ENCODE measurements at regions not wholly inside any gene's neighbourhood (a gene's known extent, or its start where the extent isn't known, plus 50 kb on each side); places are given as distances from the start of the nearest gene placed in this dataset.

GRCh38 chr7:155213385-155213784, 84.3 kb upstream of the INSIG1 start:
- no peak for DNase-seq (ENCODE audit: low read depth, low spot score)
- CTCF ChIA-PET, result no interaction called here
- no peak overlapping the region for H3K27ac ChIP-seq (ENCODE audit: low read depth, low read length)

More at GRCh38 chr7:155213385-155213784, 84.3 kb upstream of the INSIG1 start:
- intact Hi-C loops (cut with micrococcal nuclease), result no loop called here
- no peak overlapping the region for H3K4me2 ChIP-seq (ENCODE audit: low read length)
- no peak for TF ChIP-seq CEBPB (IDR thresholded peaks at IDR 0.05; ENCODE audit: low read depth)
- no peak for TF ChIP-seq RAD21 (IDR thresholded peaks at IDR 0.05; ENCODE audit: low read depth)
- TF ChIP-seq ZBTB33 (IDR thresholded peaks at IDR 0.05; ENCODE audit: extremely low read depth, insufficient replicate concordance, low read length), result no peak
- TF ChIP-seq POLR2A (IDR thresholded peaks at IDR 0.05; ENCODE audit: borderline replicate concordance, extremely low read depth, insufficient read depth, insufficient read length), result no peak
- no peak for TF ChIP-seq EZH2 (IDR thresholded peaks at IDR 0.05)
- no peak for TF ChIP-seq SIN3A (IDR thresholded peaks at IDR 0.05; ENCODE audit: low read depth)
- TF ChIP-seq EGR1 (IDR thresholded peaks at IDR 0.05; ENCODE audit: low read depth), result no peak
- no peak for TF ChIP-seq ELF1 (IDR thresholded peaks at IDR 0.05; ENCODE audit: borderline replicate concordance, low read depth)
- no peak for TF ChIP-seq ZNF274 (IDR thresholded peaks at IDR 0.05; ENCODE audit: low read depth, low read length)
- TF ChIP-seq YY1 (IDR thresholded peaks at IDR 0.05; ENCODE audit: extremely low read depth, insufficient replicate concordance, low read depth, low read length), result no peak
- no peak for TF ChIP-seq ZFX (IDR thresholded peaks at IDR 0.05)
- TF ChIP-seq FOSL1 (IDR thresholded peaks at IDR 0.05; ENCODE audit: low read depth), result no peak
- no peak for TF ChIP-seq SRF (IDR thresholded peaks at IDR 0.05; ENCODE audit: low read depth)
- no peak for TF ChIP-seq JUND (IDR thresholded peaks at IDR 0.05)
- TF ChIP-seq SP1 (IDR thresholded peaks at IDR 0.05; ENCODE audit: low read depth), result no peak
- no peak for TF ChIP-seq POLR2AphosphoS5 (IDR thresholded peaks at IDR 0.05; ENCODE audit: low read depth, low read length)
- no peak for TF ChIP-seq CTCF (IDR thresholded peaks at IDR 0.05 in 2 of 3, conservative IDR thresholded peaks at IDR 0.05 in 1 of 3; ENCODE audit: borderline replicate concordance in 1 of 3, insufficient read depth in 1 of 3, low read depth in 2 of 3, low read length in 2 of 3)
- no peaks in the 10 kb centered on the region for H3K9me2 ChIP-seq (ENCODE audit: insufficient read depth)
- POLR2A ChIA-PET, result no interaction called here
- peaks cover 5% of the 10 kb centered on the region; the same call in 1 of the 2 replicates for H3K27me3 ChIP-seq (ENCODE audit: insufficient read depth, low read length)
- no peaks in the 10 kb centered on the region for H3K9me3 ChIP-seq (ENCODE audit: control insufficient read depth in 1 of 2, insufficient read depth in 1 of 2, low read depth in 1 of 2, low read length in 2 of 2)
- ATAC-seq, result no peak
- no peaks in the 10 kb centered on the region for H3K36me3 ChIP-seq (ENCODE audit: control insufficient read depth in 1 of 2, insufficient read depth in 2 of 2, low read length in 2 of 2)
- H3K4me3 ChIP-seq (replicated peaks in 1 of 2; ENCODE audit: low read depth in 1 of 2, low read length in 2 of 2), result no peak overlapping the region
- peaks cover 21 to 34% of the 10 kb centered on the region in 2 experiments for H3K4me1 ChIP-seq (ENCODE audit: control insufficient read depth in 1 of 2, insufficient read depth in 2 of 2, low read length in 2 of 2)
- no peak overlapping the region for H2AFZ ChIP-seq (ENCODE audit: low read depth, low read length, poor library complexity, severe bottlenecking)
- H4K20me1 ChIP-seq (ENCODE audit: insufficient read depth), result no peaks in the 10 kb centered on the region
- BruUV-seq (replicated peaks), result no TSS peak
- RAD21 ChIA-PET (ENCODE audit: low non-redundant PET in 1 of 2, low total read pairs in 2 of 2, uncharacterized antibody in 2 of 2, unreplicated experiment in 2 of 2), result no interaction called here
- H3K9ac ChIP-seq (ENCODE audit: low read length), result no peak overlapping the region
- no peaks in the 10 kb centered on the region for H3K79me2 ChIP-seq (ENCODE audit: insufficient read depth, low read length)
